SKM-1 (cell line): ENCODE measurements at regions not wholly inside any gene's neighbourhood (a gene's known extent, or its start where the extent isn't known, plus 50 kb on each side); places are given as distances from the start of the nearest gene placed in this dataset.
A peak's percentile ranks its signal among the peaks of the same experiment; 100 is the strongest.

Experiments used
- DNase-seq: peaks from one replicate; lab custom pipeline; 2025; ENCODE audit not compliant: unreplicated experiment; lab: John Stamatoyannopoulos, UW

DNA sequence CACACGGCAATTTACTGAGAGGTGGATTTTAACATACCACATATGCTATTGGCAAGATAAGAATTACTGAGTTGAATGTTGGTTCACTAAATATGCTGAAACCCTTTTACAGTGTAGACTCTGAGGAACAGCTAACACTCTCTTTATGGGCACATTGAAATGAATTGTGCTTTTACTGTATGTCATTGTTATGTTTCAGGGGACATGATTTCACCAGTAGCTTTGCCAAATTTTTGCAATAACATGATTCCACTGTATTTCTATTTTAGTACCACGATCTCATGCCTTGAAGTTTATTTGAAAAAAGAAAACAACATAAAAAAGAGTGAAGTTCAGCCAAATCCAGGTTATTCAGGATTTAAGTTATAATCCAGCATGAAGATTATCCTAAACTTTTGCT, 188.5 kb downstream of the HLX start:
- DNase-seq: no peak

DNA sequence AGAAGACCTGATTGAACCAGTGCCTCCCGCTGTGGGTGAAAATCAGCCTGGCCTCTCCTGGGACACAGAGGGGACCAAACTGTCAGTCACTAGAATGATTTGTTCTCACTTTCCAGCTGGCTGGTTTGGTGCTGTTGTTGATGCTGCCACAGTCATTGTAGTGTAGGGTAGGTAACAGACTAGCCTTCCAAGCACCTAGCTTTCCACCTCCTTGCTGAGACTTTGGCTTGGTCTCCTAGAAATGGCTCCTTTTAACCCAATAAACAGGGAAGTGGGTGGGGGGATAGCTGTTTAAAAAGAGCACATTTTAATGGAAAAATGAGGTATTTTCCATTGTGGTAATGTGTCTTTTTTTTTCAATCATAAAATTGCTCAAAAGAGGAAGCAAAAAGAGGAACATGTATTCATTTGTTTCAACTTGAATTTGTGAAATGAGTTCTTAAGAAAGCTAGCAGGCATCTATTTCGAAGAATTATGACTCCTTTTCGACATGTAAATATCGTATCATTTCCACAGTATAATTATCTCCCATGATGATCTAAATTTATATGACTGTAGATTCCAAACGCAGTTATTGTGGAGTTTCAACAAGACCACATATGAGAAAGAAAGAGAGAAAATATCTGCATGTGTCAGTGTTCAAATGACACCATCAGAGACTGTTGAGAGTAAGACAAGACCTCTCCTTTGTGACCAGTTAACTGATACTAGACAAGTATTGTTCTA, 190.1 kb downstream of the HLX start:
- peak; percentile 95 for DNase-seq

- DNase-seq: no peak
These were observed 190.7 kb downstream of the HLX start for GRCh38 chr1:221069986-221070385.

- no peak for DNase-seq
These were observed 192.5 kb downstream of the HLX start for GRCh38 chr1:221071777-221072176.

DNA sequence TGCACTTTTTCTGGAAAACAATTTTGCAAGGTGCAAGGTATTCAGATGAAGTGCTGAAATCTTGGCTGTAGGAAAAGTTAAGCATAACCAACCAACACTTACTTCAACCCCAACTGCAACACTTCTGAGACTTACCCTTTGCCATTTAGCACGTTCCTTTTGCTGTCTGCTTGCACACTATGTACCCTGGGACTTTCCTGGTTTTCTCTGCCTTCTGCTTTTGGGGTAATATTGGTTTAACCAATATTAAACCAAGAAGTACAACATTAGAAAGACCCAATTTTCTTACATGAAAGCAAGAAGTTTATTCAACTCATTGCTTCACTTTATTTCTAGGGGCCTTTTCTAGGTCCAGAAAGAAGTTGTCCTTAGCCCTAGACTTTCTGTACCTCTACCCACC, 193.0 kb downstream of the HLX start:
- no peak for DNase-seq

- DNase-seq: peak; percentile 76
These were observed 195.1 kb downstream of the HLX start for GRCh38 chr1:221074332-221074731.

DNA sequence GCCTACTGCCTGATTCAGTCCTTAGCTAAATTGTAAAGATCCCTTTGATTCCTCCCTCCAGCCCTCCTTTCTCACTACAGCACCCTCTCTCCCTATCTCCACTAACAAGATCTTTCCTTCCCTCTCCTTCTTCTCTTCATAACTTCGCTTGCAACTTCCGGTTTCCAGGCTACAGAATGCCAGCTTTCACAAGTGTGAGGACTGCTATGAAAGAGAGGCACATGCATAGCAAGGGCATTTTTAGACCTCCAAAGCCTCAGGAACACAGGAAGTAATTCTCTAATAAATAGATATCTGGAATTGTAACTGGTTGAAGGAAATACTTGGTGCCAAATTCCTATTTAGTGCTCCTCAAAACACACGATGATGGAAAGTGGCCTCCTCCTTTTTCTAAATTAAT, 196.7 kb downstream of the HLX start:
- no peak for DNase-seq

- DNase-seq: no peak
These were observed 197.2 kb downstream of the HLX start for GRCh38 chr1:221076391-221076811.

GRCh38 chr1:221078260-221078965, 199.2 kb downstream of the HLX start:
- no peak for DNase-seq

GRCh38 chr1:221083902-221084301, 204.7 kb downstream of the HLX start:
- DNase-seq: no peak

GRCh38 chr1:221084681-221085080, 205.4 kb downstream of the HLX start:
- DNase-seq: no peak

- DNase-seq: no peak
These were observed 206.6 kb downstream of the HLX start for GRCh38 chr1:221085701-221086375.

GRCh38 chr1:221087919-221088318, 208.7 kb downstream of the HLX start:
- DNase-seq: no peak

GRCh38 chr1:221089273-221089672, 210.0 kb downstream of the HLX start:
- DNase-seq: no peak

GRCh38 chr1:221089803-221090202, 210.6 kb downstream of the HLX start:
- no peak for DNase-seq

DNA sequence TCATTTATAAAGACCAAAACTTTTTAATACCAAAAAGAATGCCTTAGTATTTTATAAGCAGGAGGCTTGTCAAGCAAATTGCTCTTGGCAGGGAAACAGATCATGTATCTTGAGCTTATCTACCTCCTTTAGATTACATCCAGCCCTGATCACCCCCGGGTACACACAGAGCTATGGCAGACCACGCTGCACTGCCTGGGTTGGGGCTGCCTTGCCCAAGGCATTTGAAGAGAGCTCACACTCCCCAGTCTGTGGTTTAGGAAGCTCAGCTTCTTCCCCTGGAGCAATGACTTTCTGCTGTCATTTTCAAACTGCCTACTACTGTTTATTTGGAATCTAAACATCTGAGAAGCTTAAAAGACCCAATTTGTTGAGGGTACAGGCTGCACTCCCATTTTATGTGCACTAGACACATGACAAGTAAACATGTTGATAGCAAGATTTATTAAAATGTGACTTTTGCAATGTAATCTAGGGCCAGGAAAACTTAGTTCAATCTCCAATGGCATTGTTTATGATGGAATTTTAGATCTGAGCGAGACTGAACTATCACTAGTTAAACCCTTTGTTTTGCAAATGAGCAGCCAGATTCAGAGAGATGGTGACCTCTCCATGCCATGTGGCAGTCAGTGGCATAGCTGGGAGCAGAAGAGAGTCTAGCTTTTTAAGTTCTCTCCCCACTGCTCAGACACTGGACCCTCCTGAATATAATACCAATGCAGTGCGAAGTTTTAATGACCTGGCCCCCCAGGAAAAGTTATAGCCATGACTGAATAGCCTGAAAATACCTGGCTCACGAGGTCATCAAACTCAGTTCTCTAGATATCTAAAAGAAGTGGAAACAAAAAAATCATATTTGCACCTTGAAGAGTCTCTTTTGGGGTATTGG, 214.9 kb downstream of the HLX start:
- no peak for DNase-seq

DNA sequence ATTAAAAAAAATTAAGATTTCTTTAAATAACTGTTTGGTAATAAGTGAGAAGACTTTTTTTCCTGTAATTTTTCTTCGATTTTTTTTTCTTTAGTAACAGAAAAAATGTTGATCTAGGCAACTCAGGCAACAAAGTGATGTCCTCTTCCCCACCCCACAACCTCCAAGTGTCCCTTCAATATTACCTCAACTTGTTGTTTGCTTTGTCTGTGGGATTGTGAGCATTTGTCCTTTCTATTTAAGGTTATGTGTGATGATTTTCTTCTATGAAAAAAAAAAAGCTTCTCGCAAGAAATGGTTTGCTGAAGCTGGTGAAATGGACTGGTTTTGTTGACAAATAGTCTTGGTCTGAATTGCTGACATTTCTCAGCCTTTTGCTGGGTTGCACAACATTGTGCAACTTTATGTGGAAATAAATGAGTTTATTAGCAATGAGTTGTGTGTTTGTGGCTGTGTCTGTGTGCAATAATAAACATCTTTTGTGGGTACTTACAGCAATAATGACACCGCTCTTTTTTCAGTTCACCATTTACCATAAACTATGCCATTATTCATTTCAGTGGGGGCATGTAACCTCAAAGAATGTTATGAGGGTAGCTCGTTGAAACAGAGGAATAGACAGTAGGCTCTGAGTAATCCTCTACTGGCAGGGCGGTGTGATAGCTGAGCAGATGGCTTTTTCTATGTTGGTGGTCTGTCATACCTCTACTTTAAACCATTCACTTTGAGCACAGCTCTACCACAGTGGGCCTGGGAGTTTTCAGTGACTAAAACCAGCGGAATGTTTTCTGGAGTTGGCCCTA, 218.4 kb downstream of the HLX start:
- DNase-seq: peak; percentile 51

- DNase-seq: peak; percentile 24
These were observed 219.5 kb downstream of the HLX start for GRCh38 chr1:221098471-221099405.
